AG04450 (cell line): ENCODE measurements at regions not wholly inside any gene's neighbourhood (a gene's known extent, or its start where the extent isn't known, plus 50 kb on each side); places are given as distances from the start of the nearest gene placed in this dataset.

Source experiments
- CTCF ChIA-PET: fragments of 300-600, 350-600 bp; formaldehyde crosslinking; extraction: SDS; loops from one replicate; lab custom pipeline; 2022; ENCODE audit warnings: antibody characterized with exemption, inconsistent platforms; lab: Charles Lee
- POLR2A ChIA-PET: fragments of 350-600 bp; formaldehyde crosslinking; extraction: SDS; loops from one replicate; lab custom pipeline; 2021; ENCODE audit warnings: antibody characterized with exemption, inconsistent platforms; lab: Yijun Ruan, JAX
- DNase-seq: peaks from one replicate; pipeline ENCODE4 v3.0.0-alpha.2; 2011; ENCODE audit warnings: low read depth, low spot score
- H3K27ac ChIP-seq: one replicate; pipeline ENCODE4 v1.5.1; 2012; ENCODE audit warnings: low read depth, low read length, control low read depth
- H3K27me3 ChIP-seq: one replicate; pipeline ENCODE4 v1.6.0; 2012; ENCODE audit warnings: low read length; ENCODE audit not compliant: control insufficient read depth, insufficient read depth
- H3K4me3 ChIP-seq: 2 replicates; pipeline ENCODE4 v1.5.1; 2011; ENCODE audit warnings: mild to moderate bottlenecking, low read depth, low read length, control low read depth
- H3K9me3 ChIP-seq: 2 replicates; pipeline ENCODE4 v1.5.1; 2012; ENCODE audit warnings: low read length; ENCODE audit not compliant: control insufficient read depth, insufficient read depth
- TF ChIP-seq, protein P1 (sequence below): IDR thresholded peaks from 2 replicates; pipeline ENCODE4 v1.5.1; 2011; ENCODE audit warnings: low read depth, low read length, control low read depth, inconsistent platforms

DNA sequence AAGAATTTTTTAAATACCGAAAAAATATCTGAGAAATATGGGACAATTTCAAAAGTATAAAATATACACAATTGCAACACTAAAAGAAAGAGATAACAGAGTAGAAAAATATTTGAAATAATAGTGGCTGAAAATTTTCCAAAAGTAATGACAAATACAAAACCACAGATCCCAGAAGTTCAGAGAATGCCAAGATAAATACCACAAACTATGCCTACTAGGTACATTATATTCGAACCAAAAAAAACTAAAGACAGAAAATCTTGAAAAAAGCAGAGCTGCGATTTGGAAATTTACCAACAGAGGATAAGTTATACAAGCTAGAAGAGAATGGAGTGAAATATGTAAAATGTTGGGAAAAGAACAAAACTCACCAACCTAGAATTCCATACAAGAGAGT lies 191.3 kb upstream of the ELAC2 start:
- ChIA-PET POLR2A (no interaction called here), CTCF (no interaction called here)
- Histone ChIP-seq H3K9me3 (no peaks in the 10 kb centered on the region), H3K27ac (no peak overlapping the region), H3K27me3 (no peaks in the 10 kb centered on the region), H3K4me3 (no peak overlapping the region)
- no peak for DNase-seq
- TF ChIP-seq, protein P1, sequence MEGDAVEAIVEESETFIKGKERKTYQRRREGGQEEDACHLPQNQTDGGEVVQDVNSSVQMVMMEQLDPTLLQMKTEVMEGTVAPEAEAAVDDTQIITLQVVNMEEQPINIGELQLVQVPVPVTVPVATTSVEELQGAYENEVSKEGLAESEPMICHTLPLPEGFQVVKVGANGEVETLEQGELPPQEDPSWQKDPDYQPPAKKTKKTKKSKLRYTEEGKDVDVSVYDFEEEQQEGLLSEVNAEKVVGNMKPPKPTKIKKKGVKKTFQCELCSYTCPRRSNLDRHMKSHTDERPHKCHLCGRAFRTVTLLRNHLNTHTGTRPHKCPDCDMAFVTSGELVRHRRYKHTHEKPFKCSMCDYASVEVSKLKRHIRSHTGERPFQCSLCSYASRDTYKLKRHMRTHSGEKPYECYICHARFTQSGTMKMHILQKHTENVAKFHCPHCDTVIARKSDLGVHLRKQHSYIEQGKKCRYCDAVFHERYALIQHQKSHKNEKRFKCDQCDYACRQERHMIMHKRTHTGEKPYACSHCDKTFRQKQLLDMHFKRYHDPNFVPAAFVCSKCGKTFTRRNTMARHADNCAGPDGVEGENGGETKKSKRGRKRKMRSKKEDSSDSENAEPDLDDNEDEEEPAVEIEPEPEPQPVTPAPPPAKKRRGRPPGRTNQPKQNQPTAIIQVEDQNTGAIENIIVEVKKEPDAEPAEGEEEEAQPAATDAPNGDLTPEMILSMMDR: no peak

DNA sequence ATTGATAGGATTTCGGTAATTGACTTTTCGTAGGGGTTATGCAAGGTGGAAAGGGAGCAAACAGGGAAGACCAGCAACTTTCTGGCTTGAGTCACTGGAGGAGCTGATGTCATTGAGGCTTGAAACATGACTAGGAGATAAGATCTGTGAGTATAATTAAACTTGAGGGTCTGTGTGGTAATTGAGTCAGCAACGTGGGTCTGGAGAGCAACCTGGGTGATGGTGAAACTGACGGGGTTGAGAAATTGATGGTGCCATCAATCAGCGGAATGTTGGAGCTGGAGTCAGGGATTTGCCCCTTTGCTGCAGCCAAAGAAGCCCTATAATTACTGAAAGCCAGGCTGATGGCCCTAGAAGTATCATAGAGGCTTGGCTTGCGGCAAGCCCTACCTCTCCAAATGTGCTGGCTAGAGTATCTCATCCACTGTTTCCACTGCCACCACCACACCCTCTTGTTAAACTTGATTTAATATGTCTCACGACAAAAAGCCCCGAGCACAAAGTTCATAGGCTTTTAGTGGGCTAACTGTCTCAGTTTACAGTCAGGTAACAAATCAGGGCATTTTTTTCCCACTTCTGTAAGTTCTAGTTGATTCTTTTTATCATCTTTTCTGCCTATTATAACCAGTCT lies 186.9 kb upstream of the ELAC2 start:
- TF ChIP-seq, protein P1: no peak
- DNase-seq: no peak
- POLR2A ChIA-PET: no interaction called here
- H3K4me3 ChIP-seq: no peak overlapping the region
- CTCF ChIA-PET: interaction anchor here (0.5 kb wide), 1 partner anchor 32 kb away, joined by 3 read pairs; no protein-coding TSS in a partner anchor
- no peaks in the 10 kb centered on the region for H3K9me3 ChIP-seq
- H3K27me3 ChIP-seq: peaks cover 2% of the 10 kb centered on the region
- H3K27ac ChIP-seq: no peak overlapping the region

DNA sequence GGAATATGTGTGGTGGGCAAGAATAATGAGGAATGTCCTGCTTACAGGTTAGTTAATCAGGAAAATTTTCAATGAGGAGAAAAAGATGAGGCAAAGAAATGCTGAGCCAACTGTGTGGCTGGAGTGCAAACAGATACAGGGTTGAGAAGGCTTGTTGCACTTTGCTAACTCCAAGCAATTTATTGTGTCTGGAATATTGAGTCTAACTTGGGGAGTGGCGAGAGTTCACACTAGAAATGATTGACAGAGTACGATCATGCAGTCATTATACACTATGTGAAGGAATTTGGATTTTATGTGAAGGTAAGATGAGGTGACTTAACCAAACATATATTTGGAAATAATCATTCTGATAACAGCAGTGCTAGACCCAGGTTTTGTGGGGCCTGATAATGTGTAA lies 185.0 kb upstream of the ELAC2 start:
- TF ChIP-seq, protein P1: no peak
- Histone ChIP-seq H3K27ac (no peak overlapping the region), H3K9me3 (no peaks in the 10 kb centered on the region), H3K4me3 (no peak overlapping the region), H3K27me3 (peaks cover 10% of the 10 kb centered on the region)
- ChIA-PET POLR2A (no interaction called here), CTCF (interaction anchor here (0.6 kb wide), 1 partner anchor 184 kb away, joined by 3 read pairs; no protein-coding TSS in a partner anchor)
- no peak for DNase-seq

DNA sequence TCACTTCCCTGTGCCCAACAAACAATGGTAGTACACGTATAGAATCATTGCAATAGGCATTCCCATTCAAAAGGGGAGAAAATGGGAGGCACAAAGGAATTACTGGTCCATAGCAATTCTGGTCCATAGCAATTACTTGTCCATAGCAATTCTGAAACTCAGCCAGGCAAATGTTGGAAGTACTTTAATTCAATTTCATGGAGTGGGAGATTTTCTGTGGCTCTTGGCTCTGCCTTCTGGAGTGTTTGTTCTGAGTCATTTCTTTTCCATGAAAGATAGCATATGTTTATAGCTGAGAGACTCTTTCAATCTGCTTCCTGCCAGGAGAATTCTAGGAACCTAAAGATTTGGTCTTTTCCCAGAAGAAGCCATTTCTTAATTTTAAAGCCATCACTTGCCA lies 182.8 kb upstream of the ELAC2 start:
- TF ChIP-seq, protein P1: no peak
- H3K27me3 ChIP-seq: peaks cover 10% of the 10 kb centered on the region
- ChIA-PET CTCF (no interaction called here), POLR2A (no interaction called here)
- no peaks in the 10 kb centered on the region for H3K9me3 ChIP-seq
- H3K4me3 ChIP-seq: no peak overlapping the region
- DNase-seq: no peak
- no peak overlapping the region for H3K27ac ChIP-seq

DNA sequence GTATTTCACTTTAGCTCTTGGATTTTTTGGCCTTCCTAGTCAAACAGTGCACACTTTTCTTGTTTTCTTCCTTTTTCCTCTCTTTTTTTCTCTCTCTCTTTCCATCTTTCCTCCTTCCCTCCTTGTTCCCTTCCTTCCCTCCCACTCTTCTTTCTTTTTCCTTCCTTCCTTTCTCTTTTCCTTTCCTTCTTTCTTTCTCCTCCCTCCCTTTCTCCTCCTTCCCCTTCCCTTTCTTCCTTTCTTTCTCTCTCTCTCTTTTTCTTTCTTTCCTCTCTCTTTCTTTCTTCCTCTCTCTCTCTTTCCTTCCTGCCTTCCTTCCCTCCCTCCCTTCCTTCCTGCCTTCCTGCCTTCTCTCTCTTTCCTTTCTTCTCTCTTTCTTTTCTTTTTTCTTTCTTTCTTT lies 181.6 kb upstream of the ELAC2 start:
- Histone ChIP-seq H3K9me3 (no peaks in the 10 kb centered on the region), H3K27ac (no peak overlapping the region), H3K27me3 (peaks cover 10% of the 10 kb centered on the region), H3K4me3 (no peak overlapping the region)
- no peak for DNase-seq
- CTCF ChIA-PET: no interaction called here
- POLR2A ChIA-PET: no interaction called here
- TF ChIP-seq, protein P1: no peak
